ENCODE measurements at regions not wholly inside any gene's neighbourhood (a gene's known extent, or its start where the extent isn't known, plus 50 kb on each side); places are given as distances from the start of the nearest gene placed in this dataset.

GRCh38 chr5:167851416-167851815, 440.0 kb upstream of the WWC1 start:
- Histone ChIP-seq H3K9ac (ENCODE audit: low read depth in 1 of 2, low read length in 2 of 2) (no peak overlapping the region), H3K36me3 (ENCODE audit: control insufficient read depth in 4 of 4, insufficient read depth in 3 of 4, low read depth in 1 of 4, low read length in 3 of 4) (no peaks in the 10 kb centered on the region), H3K4me1 (ENCODE audit: control insufficient read depth in 4 of 4, insufficient read depth in 4 of 4, low read length in 3 of 4) (no peaks in the 10 kb centered on the region), H3K27ac (ENCODE audit: low read depth in 1 of 2, low read length in 2 of 2) (no peak overlapping the region), H3K9me3 (ENCODE audit: control insufficient read depth in 4 of 4, low read length in 3 of 4) (no peaks in the 10 kb centered on the region), H3K4me3 (ENCODE audit: low read depth in 1 of 3, low read length in 3 of 3) (no peak overlapping the region), H3K27me3 (ENCODE audit: control insufficient read depth in 4 of 4, insufficient read depth in 4 of 4, low read length in 3 of 4) (no peaks in the 10 kb centered on the region)
- WGBS = 70% methylated on average over 5 of the region's 5 CpGs
- no peak for DNase-seq (ENCODE audit: low spot score)
- TF ChIP-seq, protein P1, sequence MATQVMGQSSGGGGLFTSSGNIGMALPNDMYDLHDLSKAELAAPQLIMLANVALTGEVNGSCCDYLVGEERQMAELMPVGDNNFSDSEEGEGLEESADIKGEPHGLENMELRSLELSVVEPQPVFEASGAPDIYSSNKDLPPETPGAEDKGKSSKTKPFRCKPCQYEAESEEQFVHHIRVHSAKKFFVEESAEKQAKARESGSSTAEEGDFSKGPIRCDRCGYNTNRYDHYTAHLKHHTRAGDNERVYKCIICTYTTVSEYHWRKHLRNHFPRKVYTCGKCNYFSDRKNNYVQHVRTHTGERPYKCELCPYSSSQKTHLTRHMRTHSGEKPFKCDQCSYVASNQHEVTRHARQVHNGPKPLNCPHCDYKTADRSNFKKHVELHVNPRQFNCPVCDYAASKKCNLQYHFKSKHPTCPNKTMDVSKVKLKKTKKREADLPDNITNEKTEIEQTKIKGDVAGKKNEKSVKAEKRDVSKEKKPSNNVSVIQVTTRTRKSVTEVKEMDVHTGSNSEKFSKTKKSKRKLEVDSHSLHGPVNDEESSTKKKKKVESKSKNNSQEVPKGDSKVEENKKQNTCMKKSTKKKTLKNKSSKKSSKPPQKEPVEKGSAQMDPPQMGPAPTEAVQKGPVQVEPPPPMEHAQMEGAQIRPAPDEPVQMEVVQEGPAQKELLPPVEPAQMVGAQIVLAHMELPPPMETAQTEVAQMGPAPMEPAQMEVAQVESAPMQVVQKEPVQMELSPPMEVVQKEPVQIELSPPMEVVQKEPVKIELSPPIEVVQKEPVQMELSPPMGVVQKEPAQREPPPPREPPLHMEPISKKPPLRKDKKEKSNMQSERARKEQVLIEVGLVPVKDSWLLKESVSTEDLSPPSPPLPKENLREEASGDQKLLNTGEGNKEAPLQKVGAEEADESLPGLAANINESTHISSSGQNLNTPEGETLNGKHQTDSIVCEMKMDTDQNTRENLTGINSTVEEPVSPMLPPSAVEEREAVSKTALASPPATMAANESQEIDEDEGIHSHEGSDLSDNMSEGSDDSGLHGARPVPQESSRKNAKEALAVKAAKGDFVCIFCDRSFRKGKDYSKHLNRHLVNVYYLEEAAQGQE (IDR thresholded peaks at IDR 0.05) = no peak
- no peak for TF ChIP-seq YY1 (IDR thresholded peaks at IDR 0.05)
- TF ChIP-seq GABPA (IDR thresholded peaks at IDR 0.05 in 1 of 2, conservative IDR thresholded peaks at IDR 0.05 in 1 of 2) = no peak
- TF ChIP-seq TAF1 (conservative IDR thresholded peaks at IDR 0.05) = no peak
- no peak for TF ChIP-seq FOXA2 (IDR thresholded peaks at IDR 0.05)
- TF ChIP-seq RXRA (IDR thresholded peaks at IDR 0.05) = no peak
- no peak for TF ChIP-seq EGR1 (IDR thresholded peaks at IDR 0.05; ENCODE audit: low read depth in 2 of 2)
- no peak for TF ChIP-seq HNF4A (conservative IDR thresholded peaks at IDR 0.05)
- no peak for TF ChIP-seq FOXA1 (IDR thresholded peaks at IDR 0.05)
- TF ChIP-seq RAD21 (IDR thresholded peaks at IDR 0.05) = no peak
- no peak for TF ChIP-seq CTCF (IDR thresholded peaks at IDR 0.05; ENCODE audit: low read depth, low read length, missing input control)
- TF ChIP-seq, protein P2, sequence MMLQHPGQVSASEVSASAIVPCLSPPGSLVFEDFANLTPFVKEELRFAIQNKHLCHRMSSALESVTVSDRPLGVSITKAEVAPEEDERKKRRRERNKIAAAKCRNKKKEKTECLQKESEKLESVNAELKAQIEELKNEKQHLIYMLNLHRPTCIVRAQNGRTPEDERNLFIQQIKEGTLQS (IDR thresholded peaks at IDR 0.05) = no peak
- no peak for TF ChIP-seq ZBTB33 (IDR thresholded peaks at IDR 0.05)
- no peak for TF ChIP-seq SP1 (IDR thresholded peaks at IDR 0.05)
- TF ChIP-seq JUND (IDR thresholded peaks at IDR 0.05) = no peak

GRCh38 chr5:167852515-167852914, 438.9 kb upstream of the WWC1 start:
- H3K4me3 ChIP-seq (ENCODE audit: low read depth in 1 of 3, low read length in 3 of 3) = no peak overlapping the region
- no peak overlapping the region for H3K9ac ChIP-seq (ENCODE audit: low read depth in 1 of 2, low read length in 2 of 2)
- 79% methylated on average over 5 of the region's 5 CpGs for WGBS
- no peaks in the 10 kb centered on the region for H3K9me3 ChIP-seq (ENCODE audit: control insufficient read depth in 4 of 4, low read length in 3 of 4)
- no peaks in the 10 kb centered on the region for H3K4me1 ChIP-seq (ENCODE audit: control insufficient read depth in 4 of 4, insufficient read depth in 4 of 4, low read length in 3 of 4)
- H3K36me3 ChIP-seq (ENCODE audit: control insufficient read depth in 4 of 4, insufficient read depth in 3 of 4, low read depth in 1 of 4, low read length in 3 of 4) = no peaks in the 10 kb centered on the region
- H3K27ac ChIP-seq (ENCODE audit: low read depth in 1 of 2, low read length in 2 of 2) = no peak overlapping the region
- TF ChIP-seq, protein P2 (IDR thresholded peaks at IDR 0.05) = no peak
- TF ChIP-seq SP1 (IDR thresholded peaks at IDR 0.05) (no peak), HNF4G (IDR thresholded peaks at IDR 0.05) (no peak), GABPA (IDR thresholded peaks at IDR 0.05 in 1 of 2, conservative IDR thresholded peaks at IDR 0.05 in 1 of 2) (no peak), FOXA1 (IDR thresholded peaks at IDR 0.05) (no peak), HNF4A (conservative IDR thresholded peaks at IDR 0.05) (no peak), FOXA2 (IDR thresholded peaks at IDR 0.05) (no peak), EGR1 (IDR thresholded peaks at IDR 0.05; ENCODE audit: low read depth in 2 of 2) (no peak), YY1 (IDR thresholded peaks at IDR 0.05) (no peak), CTCF (IDR thresholded peaks at IDR 0.05; ENCODE audit: low read depth, low read length, missing input control) (no peak), RAD21 (IDR thresholded peaks at IDR 0.05) (no peak), TAF1 (conservative IDR thresholded peaks at IDR 0.05) (no peak), MAX (IDR thresholded peaks at IDR 0.05) (no peak)
- TF ChIP-seq, protein P1 (IDR thresholded peaks at IDR 0.05) = no peak
- no peaks in the 10 kb centered on the region for H3K27me3 ChIP-seq (ENCODE audit: control insufficient read depth in 4 of 4, insufficient read depth in 4 of 4, low read length in 3 of 4)
- DNase-seq (ENCODE audit: low spot score) = no peak

All from liver (tissue), 8 donors.